Caco-2 (cell line): ENCODE measurements at regions not wholly inside any gene's neighbourhood (a gene's known extent, or its start where the extent isn't known, plus 50 kb on each side); places are given as distances from the start of the nearest gene placed in this dataset.

Experiments
- BruUV-seq: library from RNA; stranded (reverse); fragments of 400-500 nt; replicated peaks from 2 replicates; lab custom pipeline; 2021; lab: Mats Ljungman, UMichigan
- CTCF ChIA-PET: fragments of 300-600 bp; sonication (Branson Sonifier 250); formaldehyde crosslinking; loops from one replicate; lab custom pipeline; 2022; ENCODE audit warnings: antibody characterized with exemption; lab: Charles Lee
- POLR2A ChIA-PET: fragments of 300-600 bp; sonication (Branson Sonifier 250); formaldehyde crosslinking; loops from one replicate; lab custom pipeline; 2022; ENCODE audit warnings: antibody characterized with exemption; lab: Charles Lee
- DNase-seq, 2 experiments: peaks; one replicate each; pipeline versions ENCODE4 v3.0.0 to v3.0.0-alpha.2; 2020 to 2022
- H3K27me3 ChIP-seq: replicated peaks from 2 replicates; pipeline ENCODE4 v1.6.0; 2011; ENCODE audit warnings: low read length; ENCODE audit not compliant: control insufficient read depth, insufficient read depth
- H3K36me3 ChIP-seq: 2 replicates; pipeline ENCODE4 v1.5.1; 2011; ENCODE audit warnings: low read length; ENCODE audit not compliant: control insufficient read depth, insufficient read depth
- H3K4me1 ChIP-seq: fragments of 250-450 bp; sonication (Bioruptor Pico); 2 replicates; pipeline ENCODE4 v1.5.1; 2020; ENCODE audit warnings: mild to moderate bottlenecking
- H3K4me3 ChIP-seq: 2 replicates; pipeline ENCODE4 v1.5.1; 2011; ENCODE audit warnings: low read depth, mild to moderate bottlenecking, control low read depth, low read length
- H3K9me3 ChIP-seq: fragments of 250-450 bp; sonication (Bioruptor Pico); 2 replicates; pipeline ENCODE4 v1.5.1; 2020; ENCODE audit warnings: mild to moderate bottlenecking, moderate library complexity
- H3K27ac Mint-ChIP-seq: one replicate; pipeline ENCODE4 v1.8.0; 2022; ENCODE audit warnings: mixed read lengths; ENCODE audit not compliant: unreplicated experiment
- H3K27me3 Mint-ChIP-seq: one replicate; pipeline ENCODE4 v1.8.0; 2022; ENCODE audit warnings: mixed read lengths; ENCODE audit not compliant: insufficient read depth, unreplicated experiment
- H3K36me3 Mint-ChIP-seq: one replicate; pipeline ENCODE4 v1.8.0; 2022; ENCODE audit warnings: mild to moderate bottlenecking, mixed read lengths; ENCODE audit not compliant: insufficient read depth, unreplicated experiment
- H3K4me1 Mint-ChIP-seq: one replicate; pipeline ENCODE4 v1.8.0; 2022; ENCODE audit warnings: low read depth, mixed read lengths; ENCODE audit not compliant: unreplicated experiment
- H3K4me3 Mint-ChIP-seq: one replicate; pipeline ENCODE4 v1.8.0; 2022; ENCODE audit warnings: mild to moderate bottlenecking, moderate library complexity, mixed read lengths; ENCODE audit not compliant: unreplicated experiment
- H3K9me3 Mint-ChIP-seq: one replicate; pipeline ENCODE4 v1.8.0; 2022; ENCODE audit warnings: mixed read lengths; ENCODE audit not compliant: unreplicated experiment
- CTCF ChIP-seq, 2 experiments: fragments of 200-600 bp in 1 of 2; IDR thresholded peaks; 1 replicate in 1 of 2; 2 replicates in 1 of 2; pipeline versions ENCODE4 v1.5.1 to v1.8.0; 2011 to 2022; ENCODE audit warnings: antibody characterized with exemption in 1 of 2, control low read depth in 1 of 2, inconsistent platforms in 1 of 2, low read depth in 1 of 2, low read length in 1 of 2, mild to moderate bottlenecking in 1 of 2, moderate library complexity in 1 of 2; ENCODE audit not compliant: insufficient read depth in 1 of 2, severe bottlenecking in 1 of 2, unreplicated experiment in 1 of 2
- intact Hi-C: fragments of 100-400 bp; cut with micrococcal nuclease; formaldehyde crosslinking; loops from one replicate; pipeline ENCODE4 v1.10.0; 2022; ENCODE audit not compliant: unreplicated experiment

GRCh38 chr9:71624728-71625127 lies 143.6 kb downstream of the CEMIP2 start:
- ChIA-PET POLR2A (no interaction called here), CTCF (no interaction called here)
- Mint-ChIP-seq H3K4me3 (no peak overlapping the region), H3K27ac (no peak overlapping the region), H3K27me3 (no peaks in the 10 kb centered on the region), H3K4me1 (no peaks in the 10 kb centered on the region), H3K9me3 (no peaks in the 10 kb centered on the region), H3K36me3 (no peaks in the 10 kb centered on the region)
- Histone ChIP-seq H3K9me3 (no peaks in the 10 kb centered on the region), H3K36me3 (no peaks in the 10 kb centered on the region), H3K4me3 (no peak overlapping the region), H3K27me3 (no peaks in the 10 kb centered on the region), H3K4me1 (no peaks in the 10 kb centered on the region)
- BruUV-seq = no TSS peak
- intact Hi-C loops = no loop called here
- DNase-seq = no peak
- no peak for TF ChIP-seq CTCF (IDR thresholded peaks at IDR 0.05; ENCODE audit: insufficient read depth in 1 of 2, low read depth in 1 of 2, low read length in 1 of 2, severe bottlenecking in 1 of 2, unreplicated experiment in 1 of 2)

GRCh38 chr9:71620746-71621145 lies 147.6 kb downstream of the CEMIP2 start:
- no peaks in the 10 kb centered on the region for H3K9me3 ChIP-seq
- TF ChIP-seq CTCF (IDR thresholded peaks at IDR 0.05; ENCODE audit: insufficient read depth in 1 of 2, low read depth in 1 of 2, low read length in 1 of 2, severe bottlenecking in 1 of 2, unreplicated experiment in 1 of 2) = no peak
- Mint-ChIP-seq H3K27me3 (no peaks in the 10 kb centered on the region), H3K9me3 (no peaks in the 10 kb centered on the region), H3K4me3 (no peak overlapping the region), H3K4me1 (no peaks in the 10 kb centered on the region), H3K36me3 (no peaks in the 10 kb centered on the region), H3K27ac (no peak overlapping the region)
- H3K4me1 ChIP-seq = no peaks in the 10 kb centered on the region
- no peak for DNase-seq
- H3K27me3 ChIP-seq = no peaks in the 10 kb centered on the region
- ChIA-PET CTCF (no interaction called here), POLR2A (no interaction called here)
- no peak overlapping the region for H3K4me3 ChIP-seq
- intact Hi-C loops = no loop called here
- no peaks in the 10 kb centered on the region for H3K36me3 ChIP-seq
- no TSS peak for BruUV-seq

- Mint-ChIP-seq H3K27ac (no peak overlapping the region), H3K9me3 (no peaks in the 10 kb centered on the region), H3K4me1 (no peaks in the 10 kb centered on the region), H3K36me3 (no peaks in the 10 kb centered on the region), H3K4me3 (no peak overlapping the region), H3K27me3 (no peaks in the 10 kb centered on the region)
- no peaks in the 10 kb centered on the region for H3K27me3 ChIP-seq
- BruUV-seq = no TSS peak
- H3K4me1 ChIP-seq = no peaks in the 10 kb centered on the region
- DNase-seq = no peak
- ChIA-PET CTCF (no interaction called here), POLR2A (no interaction called here)
- H3K9me3 ChIP-seq = no peaks in the 10 kb centered on the region
- no peak for TF ChIP-seq CTCF (IDR thresholded peaks at IDR 0.05; ENCODE audit: insufficient read depth in 1 of 2, low read depth in 1 of 2, low read length in 1 of 2, severe bottlenecking in 1 of 2, unreplicated experiment in 1 of 2)
- no peak overlapping the region for H3K4me3 ChIP-seq
- intact Hi-C loops = no loop called here
- H3K36me3 ChIP-seq = no peaks in the 10 kb centered on the region
Observed at GRCh38 chr9:71620331-71620730, 148.0 kb downstream of the CEMIP2 start.
